OCI-M1 (cell line): ENCODE measurements at regions not wholly inside any gene's neighbourhood (a gene's known extent, or its start where the extent isn't known, plus 50 kb on each side); places are given as distances from the start of the nearest gene placed in this dataset.

Experiments used
- DNase-seq: peaks from one replicate; lab custom pipeline; 2025; lab: John Stamatoyannopoulos, UW

GRCh38 chr16:86414991-86415740, 95.2 kb upstream of the FOXF1 start:
- DNase-seq: no peak

DNA sequence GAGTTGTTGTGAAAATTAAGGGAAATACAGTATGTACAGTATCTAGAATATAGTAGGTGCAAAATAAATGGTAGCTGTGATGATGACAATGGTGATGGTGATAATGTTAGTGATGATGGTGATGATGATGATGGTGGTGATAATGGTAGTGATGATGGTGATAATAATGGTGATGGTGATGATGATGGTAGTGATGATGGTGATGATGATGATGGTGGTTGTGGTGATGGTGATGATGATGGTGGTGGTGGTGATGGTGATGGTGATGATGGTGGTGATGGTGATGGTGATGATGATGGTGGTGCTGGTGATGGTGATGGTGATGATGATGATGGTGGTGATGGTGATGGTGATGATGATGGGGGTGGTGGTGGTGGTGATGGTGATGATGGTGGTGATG, 91.3 kb upstream of the FOXF1 start:
- no peak for DNase-seq

GRCh38 chr16:86419518-86419917, 90.8 kb upstream of the FOXF1 start:
- DNase-seq: no peak

DNA sequence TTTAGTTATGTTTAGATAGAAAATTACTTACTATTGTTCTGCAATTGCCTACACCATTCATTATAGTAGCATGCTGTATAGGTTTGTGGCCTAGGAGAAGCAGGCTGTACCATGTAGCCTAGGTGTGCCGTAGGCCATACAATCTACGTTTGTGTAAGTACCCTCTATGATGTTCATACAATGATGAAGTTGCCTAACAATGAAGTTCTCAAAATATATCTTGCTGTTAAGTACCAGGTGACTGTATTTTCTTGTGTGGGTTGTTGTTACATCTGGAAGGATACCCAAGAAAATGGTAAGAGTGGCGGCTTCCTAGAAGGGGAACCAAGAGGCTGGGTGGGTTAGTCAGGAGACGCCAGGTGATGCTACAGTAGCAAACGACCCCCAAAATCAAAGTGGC, 88.3 kb upstream of the FOXF1 start:
- no peak for DNase-seq

GRCh38 chr16:86424398-86424797, 85.9 kb upstream of the FOXF1 start:
- DNase-seq: no peak

GRCh38 chr16:86424985-86425384, 85.3 kb upstream of the FOXF1 start:
- no peak for DNase-seq

DNA sequence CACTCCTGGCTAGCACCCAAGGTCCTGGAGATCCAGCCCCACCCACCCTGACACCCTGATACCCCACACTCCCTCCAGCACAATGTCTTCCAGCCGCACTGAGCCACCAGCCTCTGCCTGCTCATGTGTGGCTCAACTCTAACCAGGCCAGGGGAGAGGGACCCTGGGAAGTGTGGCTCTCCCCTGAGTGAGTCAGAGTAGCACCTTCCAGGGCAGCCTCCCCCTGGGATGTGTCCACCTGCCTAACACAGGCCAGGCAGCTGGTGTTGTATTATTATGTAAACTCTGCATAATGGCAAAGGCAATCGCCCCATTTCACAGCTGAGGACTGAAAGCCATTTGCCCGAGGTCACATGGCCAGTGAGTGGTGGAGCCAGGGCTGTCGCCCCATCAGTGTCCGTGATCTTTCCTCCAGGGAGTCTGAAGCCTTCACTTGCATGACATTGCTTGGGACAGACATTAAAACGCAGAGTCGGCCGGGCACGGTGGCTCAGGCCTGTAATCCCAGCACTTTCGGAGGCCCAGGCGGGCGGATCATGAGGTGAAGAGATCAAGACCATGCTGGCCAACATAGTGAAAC, 84.2 kb upstream of the FOXF1 start:
- DNase-seq: no peak

- no peak for DNase-seq
These were observed 82.9 kb upstream of the FOXF1 start for GRCh38 chr16:86427433-86427851.

DNA sequence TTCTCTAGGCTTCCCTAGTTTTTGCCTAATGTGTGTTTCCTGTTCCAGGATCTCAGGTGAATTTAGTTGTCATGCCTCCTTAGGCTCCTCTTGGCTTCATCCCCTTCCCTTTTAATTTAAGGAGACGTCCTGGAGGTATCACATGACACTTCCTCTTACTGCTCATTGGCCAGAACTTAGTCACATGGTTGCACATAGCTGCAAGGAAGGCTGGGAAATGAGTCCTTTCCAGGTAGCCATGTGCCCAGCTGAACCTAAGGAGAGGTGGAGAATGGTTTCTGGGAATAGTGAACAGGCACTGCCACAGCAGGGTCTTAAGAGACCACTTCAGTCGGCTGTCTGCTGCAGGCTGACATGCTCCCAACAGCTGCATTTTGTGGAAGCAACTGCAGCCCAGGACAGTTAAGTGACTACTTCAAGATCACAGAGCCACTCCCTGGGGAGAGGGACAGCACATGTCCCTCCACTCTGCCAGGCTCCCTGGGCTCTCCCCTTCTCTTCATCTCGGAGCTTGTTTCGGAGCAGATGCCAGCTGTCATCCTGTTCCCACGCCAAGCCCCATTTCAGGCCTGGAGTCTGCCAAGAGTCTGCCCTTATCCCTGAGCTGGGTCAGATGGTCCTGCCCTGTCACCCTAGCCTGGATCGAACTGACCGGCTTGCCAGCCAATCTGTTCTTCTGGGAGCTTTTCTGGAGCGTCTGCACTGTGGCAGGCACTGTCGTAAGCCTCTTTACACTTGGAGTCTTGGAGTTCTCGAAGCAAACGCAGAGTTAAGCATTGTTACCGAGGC, 81.4 kb upstream of the FOXF1 start:
- DNase-seq: no peak

GRCh38 chr16:86429663-86430062, 80.7 kb upstream of the FOXF1 start:
- DNase-seq: no peak

DNA sequence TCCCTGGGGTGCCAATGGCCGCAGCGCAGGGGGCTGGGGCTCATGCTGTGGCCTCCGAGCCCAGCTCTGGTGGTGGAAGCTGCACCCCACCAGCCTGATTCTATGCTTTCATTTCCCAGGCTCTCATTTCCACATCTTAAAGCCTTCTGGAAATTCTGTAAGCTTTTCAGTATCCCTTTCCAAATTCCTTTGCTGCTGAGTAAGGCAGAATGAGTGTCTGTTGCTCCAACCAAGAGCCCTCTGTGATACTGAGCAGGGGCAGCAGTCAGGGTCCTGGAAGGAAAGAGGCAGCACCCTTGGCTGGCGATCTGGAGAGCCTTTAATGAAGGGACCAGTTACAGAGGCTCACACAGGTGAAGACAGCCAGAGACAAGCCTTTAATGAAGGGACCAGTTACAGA, 79.5 kb upstream of the FOXF1 start:
- DNase-seq: no peak

GRCh38 chr16:86431540-86431939, 78.8 kb upstream of the FOXF1 start:
- no peak for DNase-seq

DNA sequence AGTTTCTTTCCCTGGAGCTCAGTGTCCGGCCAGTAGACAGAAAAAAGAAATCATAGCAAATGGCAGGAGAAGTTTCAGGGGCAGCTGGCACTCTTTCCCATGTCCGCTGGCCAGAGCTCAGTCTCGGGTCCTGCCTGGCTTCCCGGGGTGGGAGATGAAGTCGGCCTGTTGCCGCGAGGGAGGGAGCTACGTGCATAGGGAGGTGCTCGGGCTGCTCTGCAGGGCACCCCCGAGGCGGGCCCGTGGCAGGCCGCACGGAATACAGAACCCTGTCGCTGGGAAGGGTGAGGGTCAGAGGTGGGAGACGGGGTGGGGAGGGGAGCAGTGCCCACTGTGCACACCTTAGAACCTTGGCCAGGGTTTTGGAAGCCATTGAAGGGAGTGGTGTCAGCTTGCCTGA, 78.3 kb upstream of the FOXF1 start:
- DNase-seq: no peak

DNA sequence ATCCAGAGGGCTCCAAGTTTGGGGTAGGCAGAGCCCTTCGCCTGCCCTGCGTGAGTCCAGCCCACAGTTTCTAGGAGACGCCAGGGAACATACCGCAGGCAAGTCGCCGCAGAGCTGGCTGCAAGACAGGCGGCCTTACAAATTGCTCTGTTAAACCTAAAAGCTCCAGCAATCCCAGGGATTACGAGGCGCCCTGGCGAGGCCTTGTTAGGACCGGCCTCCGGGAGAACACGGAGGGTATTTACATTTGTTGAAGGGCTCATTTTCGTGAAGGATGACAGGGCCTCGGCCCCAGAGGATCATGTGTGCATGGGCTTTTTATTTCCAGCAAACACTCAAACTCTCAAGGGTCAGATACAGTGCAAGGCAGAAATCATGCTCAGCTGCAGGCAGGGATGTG, 77.6 kb upstream of the FOXF1 start:
- DNase-seq: no peak

DNA sequence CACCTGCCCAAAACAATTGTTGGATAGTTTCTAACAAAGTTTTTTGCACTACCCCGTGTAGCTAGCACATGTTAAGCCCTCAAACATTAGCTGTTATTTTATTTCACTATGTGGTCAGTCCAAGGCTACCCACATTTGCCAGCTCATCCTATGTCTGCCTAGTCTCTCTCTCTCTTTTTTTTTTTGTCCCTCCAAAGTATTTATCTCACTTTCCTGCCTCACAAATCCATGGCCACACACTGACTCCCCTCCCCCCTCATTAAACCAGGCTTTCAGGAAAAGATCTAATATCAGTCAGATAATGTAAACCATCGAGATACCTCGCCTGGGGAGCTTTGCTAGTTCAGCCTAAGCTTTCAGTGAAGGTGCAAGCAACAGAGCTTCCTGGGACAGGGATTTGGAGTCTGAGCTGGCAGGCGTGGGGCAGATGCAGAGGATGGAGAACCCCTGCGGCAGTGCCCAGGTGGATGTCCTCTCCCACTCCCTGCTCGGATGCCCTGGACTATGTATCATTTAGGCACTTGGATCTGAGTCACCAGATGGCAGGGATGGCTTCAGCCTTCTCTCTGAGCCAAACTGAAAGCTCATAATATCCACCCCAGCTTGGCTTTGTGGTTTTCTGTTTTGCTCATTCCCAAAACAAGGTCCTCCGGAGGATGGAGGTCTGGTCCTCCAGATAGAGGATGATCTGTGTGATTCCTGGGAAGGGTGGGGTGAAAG, 73.7 kb upstream of the FOXF1 start:
- no peak for DNase-seq

- DNase-seq: no peak
These were observed 73.0 kb upstream of the FOXF1 start for GRCh38 chr16:86437348-86437747.

- DNase-seq: no peak
These were observed 67.6 kb upstream of the FOXF1 start for GRCh38 chr16:86442703-86443102.

DNA sequence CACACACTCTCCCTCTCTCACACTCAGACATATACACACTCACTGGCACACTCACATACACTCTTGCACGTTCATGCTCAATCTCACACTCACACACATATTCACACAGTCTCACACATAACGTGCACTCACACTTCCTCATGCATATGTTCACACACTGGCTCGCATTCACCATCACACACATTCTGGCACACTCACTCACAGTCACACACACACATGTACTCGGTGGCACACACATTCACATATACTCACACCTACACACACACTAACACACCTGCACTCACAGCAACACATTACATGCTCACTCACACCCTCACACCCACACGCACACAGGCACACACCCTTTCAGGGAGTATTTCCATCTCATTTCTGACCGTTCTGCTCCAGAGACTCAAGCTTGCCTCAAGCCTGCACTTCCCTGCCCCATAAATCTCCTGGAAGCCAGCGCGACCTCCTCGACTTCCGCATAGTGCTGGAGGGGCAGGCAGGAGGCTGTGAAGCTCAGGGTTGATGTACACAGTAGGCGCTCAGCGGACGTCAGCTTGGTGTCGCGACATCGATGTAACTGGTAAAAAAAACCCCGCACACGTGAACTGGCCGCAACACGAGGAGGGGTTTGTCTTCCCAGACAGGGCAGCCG, 66.7 kb upstream of the FOXF1 start:
- no peak for DNase-seq

DNA sequence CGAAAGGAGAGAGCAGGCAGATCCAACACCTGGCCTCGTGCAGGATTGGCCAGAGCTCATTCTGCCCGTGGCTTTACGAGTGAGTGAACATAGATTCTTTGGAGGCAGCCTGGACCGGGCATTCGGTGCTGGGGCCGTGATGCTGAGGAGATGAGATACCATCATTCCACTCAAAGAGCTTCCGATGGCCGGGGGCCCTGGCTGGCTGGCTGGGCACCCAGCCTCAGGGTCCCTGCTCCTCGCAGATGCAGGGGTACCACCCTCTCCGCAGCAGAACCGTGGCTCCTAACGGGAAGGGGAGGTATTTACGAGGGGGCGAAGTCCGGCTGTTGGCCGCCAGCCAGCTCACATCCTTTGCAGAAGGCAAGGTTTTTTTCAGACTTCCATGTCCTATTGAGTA, 66.1 kb upstream of the FOXF1 start:
- no peak for DNase-seq

- no peak for DNase-seq
These were observed 65.7 kb upstream of the FOXF1 start for GRCh38 chr16:86444661-86445060.

- DNase-seq: no peak
These were observed 64.0 kb upstream of the FOXF1 start for GRCh38 chr16:86446279-86446678.

DNA sequence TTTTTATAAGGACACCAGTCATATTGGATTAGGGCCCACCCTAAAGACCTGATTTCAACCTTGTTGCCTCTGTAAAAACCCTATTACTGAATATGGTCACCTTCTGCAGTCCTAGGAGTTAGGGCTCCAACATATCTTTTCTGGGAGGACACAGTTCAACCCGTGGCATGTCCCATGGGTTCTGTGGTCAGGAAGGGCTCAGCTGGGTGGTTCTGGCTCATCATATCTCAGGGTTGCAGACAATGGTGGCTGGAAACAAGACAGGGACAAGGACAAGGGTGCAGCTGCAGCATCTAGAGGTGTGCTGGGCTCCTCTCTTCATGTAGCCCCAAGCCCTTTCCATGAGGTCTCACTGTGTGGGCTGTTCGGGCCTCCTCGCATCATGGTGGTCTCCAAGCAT, 63.1 kb upstream of the FOXF1 start:
- no peak for DNase-seq
